Endothelial cell of umbilical vein (primary cell): ENCODE measurements at regions not wholly inside any gene's neighbourhood (a gene's known extent, or its start where the extent isn't known, plus 50 kb on each side); places are given as distances from the start of the nearest gene placed in this dataset.

ENCODE experiments used
- CTCF ChIP-seq, 2 donors: IDR thresholded peaks; 1 replicate in 1 of 2; 2 replicates in 1 of 2; pipeline ENCODE4 v1.5.1; 2011; ENCODE audit warnings: low read length in 2 of 2, mild to moderate bottlenecking in 2 of 2, moderate library complexity in 2 of 2, control low read depth in 1 of 2, inconsistent platforms in 1 of 2, low read depth in 1 of 2; ENCODE audit not compliant: insufficient read depth in 1 of 2; ENCODE audit errors: extremely low read depth in 1 of 2
- EZH2 ChIP-seq: IDR thresholded peaks from 2 replicates; pipeline ENCODE4 v1.6.1; 2012; ENCODE audit warnings: borderline replicate concordance, low read depth, mild to moderate bottlenecking, moderate library complexity, low read length, inconsistent platforms; ENCODE audit not compliant: severe bottlenecking
- FOS ChIP-seq: IDR thresholded peaks from 2 replicates; pipeline ENCODE4 v1.6.1; 2011; ENCODE audit warnings: mild to moderate bottlenecking, low read length, moderate library complexity, borderline replicate concordance; ENCODE audit not compliant: insufficient read depth
- JUN ChIP-seq: IDR thresholded peaks from 2 replicates; pipeline ENCODE4 v1.6.1; 2011; ENCODE audit warnings: borderline replicate concordance, low read depth; ENCODE audit not compliant: insufficient read length, insufficient read depth
- MAX ChIP-seq: IDR thresholded peaks from 2 replicates; pipeline ENCODE4 v1.6.1; 2011; ENCODE audit not compliant: insufficient read depth, insufficient read length
- MYC ChIP-seq: IDR thresholded peaks from one replicate; pipeline ENCODE4 v1.6.1; 2011; ENCODE audit warnings: mild to moderate bottlenecking, low read depth, low read length
- POLR2A ChIP-seq: IDR thresholded peaks from 2 replicates; pipeline ENCODE4 v1.6.1; 2012; ENCODE audit warnings: low read depth, mild to moderate bottlenecking, control low read depth, low read length
- POLR2AphosphoS5 ChIP-seq: IDR thresholded peaks from 2 replicates; pipeline ENCODE4 v1.6.1; 2012; ENCODE audit warnings: low read depth, mild to moderate bottlenecking, control low read depth, low read length, moderate library complexity; ENCODE audit not compliant: insufficient read depth

DNA sequence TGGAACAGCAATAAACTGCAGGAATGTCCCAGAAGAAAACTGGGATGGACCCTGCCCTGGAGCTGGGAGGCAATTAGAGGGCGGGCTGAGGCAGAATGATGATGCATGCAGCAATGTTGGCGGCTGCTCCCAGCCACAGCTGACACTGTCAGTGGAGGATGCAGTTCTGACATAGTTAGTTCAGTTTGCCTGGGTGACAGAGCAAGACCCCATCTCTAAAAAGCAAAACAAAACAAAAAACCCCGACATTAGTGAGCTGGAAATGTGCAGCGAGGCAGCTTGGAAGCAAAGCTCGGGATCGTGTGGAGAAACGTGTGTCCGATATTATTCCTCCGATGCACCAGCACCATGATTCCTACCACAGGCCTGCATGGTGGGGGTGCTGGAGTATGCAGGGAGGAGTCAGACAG is 110.1 kb upstream of the UQCRFS1 start:
- TF ChIP-seq CTCF (IDR thresholded peaks at IDR 0.05; ENCODE audit: extremely low read depth in 1 of 2, insufficient read depth in 1 of 2, low read depth in 1 of 2, low read length in 2 of 2) = no peak
- TF ChIP-seq EZH2 = no peak
- TF ChIP-seq POLR2A = no peak
- TF ChIP-seq MAX = no peak
- no peak for TF ChIP-seq MYC
- TF ChIP-seq FOS = no peak
- no peak for TF ChIP-seq POLR2AphosphoS5
- TF ChIP-seq JUN = no peak
